ENCODE measurements at regions not wholly inside any gene's neighbourhood (a gene's known extent, or its start where the extent isn't known, plus 50 kb on each side); places are given as distances from the start of the nearest gene placed in this dataset.

DNA sequence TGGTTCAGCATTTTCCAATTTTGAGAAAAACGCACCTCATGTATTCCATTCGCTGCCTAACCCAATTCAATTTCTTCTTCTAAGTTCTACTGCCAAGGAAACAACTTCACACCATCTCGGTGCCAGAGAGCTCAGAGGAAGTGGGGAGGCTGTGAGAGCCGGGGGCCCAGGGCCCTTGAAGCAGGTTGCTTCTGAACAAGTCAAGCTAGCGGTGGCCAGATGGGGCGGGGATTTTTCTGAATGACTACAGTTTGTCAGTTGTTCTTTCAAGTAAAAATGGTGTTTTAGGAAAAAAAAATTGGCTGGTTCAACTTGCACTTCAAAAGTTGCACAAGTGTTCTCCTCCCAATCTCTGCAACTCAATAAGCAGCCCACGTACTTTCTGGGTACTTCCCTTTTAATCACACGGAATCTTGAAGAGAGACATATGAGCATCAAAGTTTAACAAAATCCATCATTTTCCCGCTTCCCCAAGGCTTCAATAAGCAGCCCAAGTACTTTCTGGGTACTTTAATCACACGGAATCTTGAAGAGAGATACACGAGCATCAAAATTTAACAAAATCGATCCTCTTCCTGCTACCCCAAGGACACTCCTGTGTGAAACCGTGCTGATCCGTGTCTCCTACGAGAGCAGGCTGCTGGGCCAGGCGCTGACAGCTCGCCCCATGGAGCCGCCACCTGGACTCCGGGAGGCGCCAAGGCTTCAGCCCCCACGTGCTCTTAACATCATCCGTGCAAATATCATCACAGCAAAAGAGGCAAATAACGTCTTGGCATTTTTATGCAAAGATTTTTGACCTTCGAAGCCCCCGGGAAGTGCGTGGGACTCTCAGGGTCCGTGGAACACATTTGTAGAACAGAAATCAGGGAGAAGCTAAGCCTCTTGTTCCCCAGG is 186.7 kb upstream of the PDE10A start:
- ATAC-seq, result no peak
- H3K4me1 ChIP-seq (ENCODE audit: insufficient read depth, low read length), result 0 out of 2 replicates have a peak, but pooled peaks cover 4% of the 10 kb centered on the region
- H4K20me1 ChIP-seq (ENCODE audit: low read length), result no peaks in the 10 kb centered on the region
- H3F3A ChIP-seq (ENCODE audit: low read length, unreplicated experiment), result no peaks in the 10 kb centered on the region
- no peak overlapping the region for H3K4me3 ChIP-seq (ENCODE audit: low read length)
- BruUV-seq (replicated peaks), result no TSS peak
- TF ChIP-seq EZH2 (IDR thresholded peaks at IDR 0.05; ENCODE audit: low read length, unreplicated experiment), result no peak
- TF ChIP-seq, protein P1, sequence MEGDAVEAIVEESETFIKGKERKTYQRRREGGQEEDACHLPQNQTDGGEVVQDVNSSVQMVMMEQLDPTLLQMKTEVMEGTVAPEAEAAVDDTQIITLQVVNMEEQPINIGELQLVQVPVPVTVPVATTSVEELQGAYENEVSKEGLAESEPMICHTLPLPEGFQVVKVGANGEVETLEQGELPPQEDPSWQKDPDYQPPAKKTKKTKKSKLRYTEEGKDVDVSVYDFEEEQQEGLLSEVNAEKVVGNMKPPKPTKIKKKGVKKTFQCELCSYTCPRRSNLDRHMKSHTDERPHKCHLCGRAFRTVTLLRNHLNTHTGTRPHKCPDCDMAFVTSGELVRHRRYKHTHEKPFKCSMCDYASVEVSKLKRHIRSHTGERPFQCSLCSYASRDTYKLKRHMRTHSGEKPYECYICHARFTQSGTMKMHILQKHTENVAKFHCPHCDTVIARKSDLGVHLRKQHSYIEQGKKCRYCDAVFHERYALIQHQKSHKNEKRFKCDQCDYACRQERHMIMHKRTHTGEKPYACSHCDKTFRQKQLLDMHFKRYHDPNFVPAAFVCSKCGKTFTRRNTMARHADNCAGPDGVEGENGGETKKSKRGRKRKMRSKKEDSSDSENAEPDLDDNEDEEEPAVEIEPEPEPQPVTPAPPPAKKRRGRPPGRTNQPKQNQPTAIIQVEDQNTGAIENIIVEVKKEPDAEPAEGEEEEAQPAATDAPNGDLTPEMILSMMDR (conservative IDR thresholded peaks at IDR 0.05; ENCODE audit: low read depth, low read length), result no peak
- TF ChIP-seq EZH2phosphoT487 (IDR thresholded peaks at IDR 0.05; ENCODE audit: borderline replicate concordance, low read length), result no peak
- H3K27ac ChIP-seq (ENCODE audit: low read length), result no peak overlapping the region
- H3K27me3 ChIP-seq (ENCODE audit: low read length), result peaks cover 6% of the 10 kb centered on the region
- ChIA-PET CTCF (interaction anchor here (1.2 kb wide), 1 partner anchor 410 kb away, joined by 4 read pairs; no protein-coding TSS in a partner anchor), POLR2A (ENCODE audit: unreplicated experiment) (no interaction called here)
- no peak overlapping the region for H2AFZ ChIP-seq (ENCODE audit: low read length)
- H3K9me3 ChIP-seq (ENCODE audit: low read length), result no peaks in the 10 kb centered on the region
- H3K9me2 ChIP-seq (replicated peaks; ENCODE audit: low read length), result no peaks in the 10 kb centered on the region
- H3K79me2 ChIP-seq (ENCODE audit: low read length), result no peaks in the 10 kb centered on the region
- intact Hi-C loops (cut with micrococcal nuclease), result loop anchor here (1.0 kb wide), 1 partner anchor 409 kb away; no protein-coding TSS in a partner anchor
- no peak overlapping the region for H3K4me2 ChIP-seq (ENCODE audit: low read length)
- no peak overlapping the region for H3K9ac ChIP-seq (ENCODE audit: low read length)
- DNase-seq, result no peak
- no peaks in the 10 kb centered on the region; the same call in 1 of the 2 replicates for H3K36me3 ChIP-seq (ENCODE audit: low read depth, low read length)

DNA sequence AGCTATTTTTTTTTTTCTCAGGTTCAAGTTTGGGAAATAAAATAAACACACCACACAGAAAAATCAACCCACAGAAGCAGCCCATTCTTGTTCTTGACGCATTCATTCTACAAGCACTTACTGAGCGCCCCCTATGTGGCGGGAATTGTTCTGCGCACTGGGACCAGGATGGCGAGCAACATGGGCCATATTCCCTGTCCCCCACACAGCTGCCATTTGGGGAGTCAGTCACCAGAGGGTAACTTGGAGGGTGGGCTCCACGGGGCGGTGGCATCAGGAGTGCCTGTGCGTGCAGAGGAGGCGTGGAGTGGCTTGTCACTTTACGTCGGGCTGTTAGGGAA is 185.0 kb upstream of the PDE10A start:
- POLR2A ChIA-PET (ENCODE audit: unreplicated experiment), result no interaction called here
- Histone ChIP-seq H4K20me1 (ENCODE audit: low read length) (no peaks in the 10 kb centered on the region), H3K4me2 (ENCODE audit: low read length) (no peak overlapping the region), H3K4me3 (ENCODE audit: low read length) (no peak overlapping the region), H3K27ac (ENCODE audit: low read length) (no peak overlapping the region), H3K9me3 (ENCODE audit: low read length) (no peaks in the 10 kb centered on the region), H3K79me2 (ENCODE audit: low read length) (no peaks in the 10 kb centered on the region), H2AFZ (ENCODE audit: low read length) (no peak overlapping the region), H3K9me2 (replicated peaks; ENCODE audit: low read length) (no peaks in the 10 kb centered on the region), H3K4me1 (ENCODE audit: insufficient read depth, low read length) (0 out of 2 replicates have a peak, but pooled peaks cover 4% of the 10 kb centered on the region), H3K36me3 (ENCODE audit: low read depth, low read length) (no peaks in the 10 kb centered on the region; the same call in 1 of the 2 replicates), H3K27me3 (ENCODE audit: low read length) (peaks cover 6% of the 10 kb centered on the region), H3K9ac (ENCODE audit: low read length) (no peak overlapping the region), H3F3A (ENCODE audit: low read length, unreplicated experiment) (no peaks in the 10 kb centered on the region)
- CTCF ChIA-PET, result no interaction called here
- intact Hi-C loops (cut with micrococcal nuclease), result no loop called here
- DNase-seq, result no peak
- ATAC-seq, result no peak
- BruUV-seq (replicated peaks), result no TSS peak
- TF ChIP-seq EZH2 (IDR thresholded peaks at IDR 0.05; ENCODE audit: low read length, unreplicated experiment) (no peak), EZH2phosphoT487 (IDR thresholded peaks at IDR 0.05; ENCODE audit: borderline replicate concordance, low read length) (no peak)
- TF ChIP-seq, protein P1 (conservative IDR thresholded peaks at IDR 0.05; ENCODE audit: low read depth, low read length), result peak; percentile 28; the same call in 1 of the 2 replicates
